ENCODE measurements at regions not wholly inside any gene's neighbourhood (a gene's known extent, or its start where the extent isn't known, plus 50 kb on each side); places are given as distances from the start of the nearest gene placed in this dataset.
A peak's percentile ranks its signal among the peaks of the same experiment; 100 is the strongest.

DNA sequence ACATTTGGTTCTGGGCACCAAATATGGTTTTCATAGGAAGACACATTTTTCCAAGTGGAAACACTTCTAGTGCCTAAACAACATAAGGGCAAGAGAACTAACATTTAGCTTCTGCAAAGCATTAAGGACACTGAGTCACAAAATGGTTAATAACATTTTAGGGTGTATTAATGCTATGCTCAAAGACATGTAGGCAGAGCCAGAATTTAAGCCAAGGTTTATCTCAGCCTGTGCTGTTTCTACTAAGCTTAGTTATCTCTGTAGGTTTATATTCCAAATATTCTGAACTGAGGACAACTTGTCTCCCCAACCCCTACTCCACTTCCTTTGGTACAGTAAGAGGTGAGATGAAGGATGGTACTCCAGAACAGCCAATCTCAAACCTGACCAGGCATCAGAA is 54.1 kb upstream of the AKAP13 start:
- H3K4me3 ChIP-seq (ENCODE audit: control insufficient read depth, low read depth, low read length) = no peak overlapping the region
- no peak for DNase-seq (ENCODE audit: low read depth)
- no peak for TF ChIP-seq CTCF (conservative IDR thresholded peaks at IDR 0.05; ENCODE audit: control insufficient read depth, insufficient read depth, low read depth, low read length)

GRCh38 chr15:85327820-85328219 is 52.6 kb upstream of the AKAP13 start:
- H3K4me3 ChIP-seq (ENCODE audit: control insufficient read depth, low read depth, low read length) = no peak overlapping the region
- TF ChIP-seq CTCF (conservative IDR thresholded peaks at IDR 0.05; ENCODE audit: control insufficient read depth, insufficient read depth, low read depth, low read length) = no peak
- DNase-seq (ENCODE audit: low read depth) = no peak

DNA sequence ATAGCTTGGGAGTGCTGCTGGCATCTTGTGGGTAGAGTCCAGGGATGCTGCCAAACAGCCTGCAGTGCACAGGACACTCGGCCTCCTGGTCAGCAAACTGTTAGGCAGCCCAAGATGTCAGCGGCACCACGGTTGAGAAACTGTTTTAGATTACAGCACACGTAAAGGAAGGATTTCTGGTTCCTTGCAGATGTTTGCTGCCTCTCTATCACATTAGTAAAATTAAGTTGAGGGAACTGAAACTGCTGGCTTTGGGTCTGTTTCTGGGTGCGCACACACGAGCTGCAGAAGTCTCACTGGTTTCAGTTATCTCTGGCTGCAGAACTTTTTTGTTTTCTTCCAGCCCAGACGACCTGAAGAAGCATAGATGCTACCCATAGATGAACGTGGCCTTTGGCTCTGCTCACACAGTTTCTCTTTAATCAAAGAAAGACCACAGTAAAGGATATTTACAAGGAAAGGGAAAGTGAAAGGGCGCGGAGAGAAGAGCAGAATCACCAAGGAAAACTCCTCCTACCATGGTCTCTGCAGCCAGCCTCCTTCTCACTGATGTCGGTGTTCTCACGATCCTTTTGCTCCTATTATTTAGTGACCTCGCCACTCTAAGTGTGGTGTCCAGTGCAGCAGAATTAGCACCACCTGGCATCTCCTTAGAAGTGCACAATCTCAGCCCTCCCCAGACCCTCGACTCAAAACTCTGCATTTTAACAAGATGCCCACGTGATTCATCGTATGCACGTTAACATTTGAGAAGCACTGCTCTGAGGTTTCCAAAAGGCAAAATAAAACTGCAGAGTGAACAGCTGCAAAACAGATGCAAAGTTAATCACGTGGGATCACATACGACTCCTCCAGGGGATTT is 50.6 kb upstream of the AKAP13 start:
- no peak for TF ChIP-seq CTCF (conservative IDR thresholded peaks at IDR 0.05; ENCODE audit: control insufficient read depth, insufficient read depth, low read depth, low read length)
- DNase-seq (ENCODE audit: low read depth) = peak; percentile 93
- H3K4me3 ChIP-seq (ENCODE audit: control insufficient read depth, low read depth, low read length) = peak overlapping the region; percentile 67

Data from fibroblast of mammary gland (primary cell).